ENCODE measurements at regions not wholly inside any gene's neighbourhood (a gene's known extent, or its start where the extent isn't known, plus 50 kb on each side); places are given as distances from the start of the nearest gene placed in this dataset.

GRCh38 chr10:33109384-33109783, 151.4 kb upstream of the ITGB1 start:
- no peaks in the 10 kb centered on the region for H3K9me3 ChIP-seq
- DNase-seq, result no peak
- no peaks in the 10 kb centered on the region for H3K27me3 ChIP-seq
- no peaks in the 10 kb centered on the region for H3K36me3 ChIP-seq
- H3K4me3 ChIP-seq, result no peak overlapping the region

GRCh38 chr10:33107953-33108352, 149.9 kb upstream of the ITGB1 start:
- Histone ChIP-seq H3K27me3 (no peaks in the 10 kb centered on the region), H3K4me3 (no peak overlapping the region), H3K36me3 (no peaks in the 10 kb centered on the region), H3K9me3 (peaks cover 3% of the 10 kb centered on the region; the same call in 1 of the 2 replicates)
- DNase-seq, result no peak

GRCh38 chr10:33106767-33107166, 148.7 kb upstream of the ITGB1 start:
- Histone ChIP-seq H3K36me3 (no peaks in the 10 kb centered on the region), H3K27me3 (no peaks in the 10 kb centered on the region), H3K4me3 (no peak overlapping the region), H3K9me3 (peaks cover 3% of the 10 kb centered on the region; the same call in 1 of the 2 replicates)
- DNase-seq, result no peak

- Histone ChIP-seq H3K27me3 (no peaks in the 10 kb centered on the region), H3K9me3 (peaks cover 3% of the 10 kb centered on the region; the same call in 1 of the 2 replicates), H3K36me3 (no peaks in the 10 kb centered on the region), H3K4me3 (no peak overlapping the region)
- DNase-seq, result no peak
Observed at GRCh38 chr10:33103863-33104379, 145.9 kb upstream of the ITGB1 start.

GRCh38 chr10:33102071-33102470, 144.0 kb upstream of the ITGB1 start:
- H3K4me3 ChIP-seq, result no peak overlapping the region
- peaks cover 3% of the 10 kb centered on the region; the same call in 1 of the 2 replicates for H3K9me3 ChIP-seq
- DNase-seq, result no peak
- H3K36me3 ChIP-seq, result no peaks in the 10 kb centered on the region
- no peaks in the 10 kb centered on the region for H3K27me3 ChIP-seq

- no peak overlapping the region for H3K4me3 ChIP-seq
- H3K27me3 ChIP-seq, result no peaks in the 10 kb centered on the region
- no peaks in the 10 kb centered on the region for H3K36me3 ChIP-seq
- DNase-seq, result no peak
- H3K9me3 ChIP-seq, result peaks cover 3% of the 10 kb centered on the region; the same call in 1 of the 2 replicates
Observed at GRCh38 chr10:33101392-33101787, 143.4 kb upstream of the ITGB1 start.

GRCh38 chr10:33100781-33101391, 142.9 kb upstream of the ITGB1 start:
- DNase-seq, result no peak
- no peaks in the 10 kb centered on the region for H3K36me3 ChIP-seq
- H3K9me3 ChIP-seq, result peaks cover 3% of the 10 kb centered on the region; the same call in 1 of the 2 replicates
- H3K27me3 ChIP-seq, result no peaks in the 10 kb centered on the region
- no peak overlapping the region for H3K4me3 ChIP-seq

- Histone ChIP-seq H3K4me3 (no peak overlapping the region), H3K36me3 (no peaks in the 10 kb centered on the region), H3K27me3 (no peaks in the 10 kb centered on the region), H3K9me3 (peaks cover 3% of the 10 kb centered on the region; the same call in 1 of the 2 replicates)
- no peak for DNase-seq
Observed at GRCh38 chr10:33099748-33100147, 141.7 kb upstream of the ITGB1 start.

GRCh38 chr10:33098951-33099663, 141.1 kb upstream of the ITGB1 start:
- peaks cover 3% of the 10 kb centered on the region; the same call in 1 of the 2 replicates for H3K9me3 ChIP-seq
- no peaks in the 10 kb centered on the region for H3K36me3 ChIP-seq
- DNase-seq, result no peak
- no peaks in the 10 kb centered on the region for H3K27me3 ChIP-seq
- H3K4me3 ChIP-seq, result no peak overlapping the region

- Histone ChIP-seq H3K4me3 (no peak overlapping the region), H3K9me3 (no peaks in the 10 kb centered on the region), H3K27me3 (no peaks in the 10 kb centered on the region), H3K36me3 (no peaks in the 10 kb centered on the region)
- DNase-seq, result no peak
Observed at GRCh38 chr10:33095867-33096815, 138.1 kb upstream of the ITGB1 start.

GRCh38 chr10:33094263-33095051, 136.4 kb upstream of the ITGB1 start:
- no peak for DNase-seq
- Histone ChIP-seq H3K36me3 (no peaks in the 10 kb centered on the region), H3K27me3 (no peaks in the 10 kb centered on the region)

GRCh38 chr10:33093362-33093761, 135.3 kb upstream of the ITGB1 start:
- Histone ChIP-seq H3K9me3 (no peaks in the 10 kb centered on the region), H3K4me3 (no peak overlapping the region), H3K36me3 (no peaks in the 10 kb centered on the region), H3K27me3 (no peaks in the 10 kb centered on the region)
- DNase-seq, result no peak

More at GRCh38 chr10:33094263-33095051, 136.4 kb upstream of the ITGB1 start:
- no peaks in the 10 kb centered on the region for H3K9me3 ChIP-seq
- H3K4me3 ChIP-seq, result no peak overlapping the region

- Histone ChIP-seq H3K4me3 (no peak overlapping the region), H3K36me3 (no peaks in the 10 kb centered on the region), H3K27me3 (no peaks in the 10 kb centered on the region), H3K9me3 (no peaks in the 10 kb centered on the region)
- no peak for DNase-seq
Observed at GRCh38 chr10:33092596-33092995, 134.6 kb upstream of the ITGB1 start.

GRCh38 chr10:33091201-33091600, 133.2 kb upstream of the ITGB1 start:
- DNase-seq, result no peak
- Histone ChIP-seq H3K9me3 (no peaks in the 10 kb centered on the region), H3K36me3 (no peaks in the 10 kb centered on the region), H3K27me3 (no peaks in the 10 kb centered on the region), H3K4me3 (no peak overlapping the region)

- Histone ChIP-seq H3K4me3 (no peak overlapping the region), H3K27me3 (no peaks in the 10 kb centered on the region), H3K36me3 (no peaks in the 10 kb centered on the region), H3K9me3 (no peaks in the 10 kb centered on the region)
- DNase-seq, result no peak
Observed at GRCh38 chr10:33088990-33089389, 131.0 kb upstream of the ITGB1 start.

- Histone ChIP-seq H3K4me3 (no peak overlapping the region), H3K36me3 (no peaks in the 10 kb centered on the region), H3K27me3 (no peaks in the 10 kb centered on the region), H3K9me3 (no peaks in the 10 kb centered on the region)
- DNase-seq, result no peak
Observed at GRCh38 chr10:33087922-33088321, 129.9 kb upstream of the ITGB1 start.
